HT-29 (cell line): ENCODE measurements at regions not wholly inside any gene's neighbourhood (a gene's known extent, or its start where the extent isn't known, plus 50 kb on each side); places are given as distances from the start of the nearest gene placed in this dataset.
"Not testable (repeated sequence)": the region's sequence is repeated elsewhere in the genome, so short reads cannot be mapped to it uniquely, and the experiment has no call there.

Experiments used
- DNase-seq: peaks from one replicate; pipeline ENCODE4 v3.0.0-alpha.2; 2015; ENCODE audit warnings: low spot score

DNA sequence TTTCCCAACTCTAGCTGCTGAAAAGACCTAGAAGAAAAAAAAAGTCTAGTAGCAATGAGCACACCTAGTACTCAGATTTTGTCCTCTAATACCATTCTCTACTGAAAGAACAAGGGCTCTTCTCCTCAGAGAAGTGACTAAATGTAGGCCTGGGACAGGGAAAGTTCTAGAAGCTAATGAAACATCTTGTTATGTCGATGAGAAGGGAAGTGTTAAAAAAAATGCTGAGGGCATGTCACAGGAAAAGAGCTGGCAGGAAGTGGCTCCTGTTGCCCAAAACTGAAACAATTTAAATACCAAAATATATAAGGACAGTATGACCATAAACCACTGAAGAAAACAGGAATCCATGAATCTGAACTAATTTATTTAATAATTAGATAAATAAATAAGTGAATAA is 581.4 kb upstream of the TBL1XR1 start:
- no peak for DNase-seq

GRCh38 chr3:177781686-177782161 is 584.4 kb upstream of the TBL1XR1 start:
- DNase-seq, result no peak

- no peak for DNase-seq
Observed at GRCh38 chr3:177783338-177783737, 586.1 kb upstream of the TBL1XR1 start.

DNA sequence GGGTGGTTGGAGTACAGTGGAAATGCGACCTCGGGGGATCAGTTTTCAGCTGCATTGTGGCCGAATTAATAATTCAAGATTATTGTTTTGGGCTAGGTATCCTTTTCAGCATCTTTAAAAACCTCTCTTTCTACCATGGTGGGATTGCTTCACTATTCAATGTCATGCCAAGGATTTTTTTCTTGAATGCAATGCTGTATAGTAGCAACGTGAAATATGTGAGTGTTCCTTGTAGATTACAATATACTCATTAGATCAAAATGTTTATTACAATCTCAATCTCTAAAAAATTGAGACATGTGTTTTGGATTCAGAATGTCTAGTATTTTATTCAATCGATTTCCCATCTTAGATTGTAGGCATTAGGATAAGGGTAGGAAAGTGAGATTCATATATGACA is 586.5 kb upstream of the TBL1XR1 start:
- DNase-seq, result no peak

DNA sequence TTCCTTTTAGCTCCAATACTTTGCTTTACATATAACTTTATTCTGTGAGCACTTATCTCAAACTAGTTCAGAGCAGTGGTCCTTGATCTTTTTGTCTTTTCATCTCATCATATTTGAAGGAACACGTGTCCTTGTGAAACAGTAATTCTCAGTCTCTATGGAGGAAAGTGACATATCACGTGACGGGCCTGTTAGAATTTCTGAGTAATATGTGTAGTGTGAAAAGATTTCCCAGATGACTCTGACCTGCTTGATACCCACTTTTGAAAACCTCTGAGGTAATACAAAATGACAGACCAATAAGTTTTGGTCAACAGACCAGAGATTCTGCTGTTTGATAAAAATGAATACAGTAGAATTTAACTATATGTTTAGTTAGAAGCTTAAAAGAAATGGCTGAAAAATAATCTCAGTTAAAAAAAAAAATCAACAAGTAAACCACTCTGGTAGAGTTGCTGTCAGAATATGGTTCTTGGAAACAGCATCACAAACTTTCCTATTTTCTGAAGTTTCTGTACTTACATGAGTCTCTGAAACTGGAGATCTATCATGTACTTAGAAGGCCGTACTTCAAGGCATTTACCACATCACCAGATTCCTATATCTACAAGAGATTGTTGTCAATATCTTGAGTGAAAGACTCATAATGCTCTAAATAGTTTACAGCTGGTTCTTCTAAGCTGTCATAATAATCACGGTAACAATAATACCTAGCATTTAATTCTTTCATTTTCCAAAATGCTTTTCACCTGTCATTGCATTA is 590.2 kb upstream of the TBL1XR1 start:
- DNase-seq, result no peak

- DNase-seq, result no peak
Observed at GRCh38 chr3:177789500-177789899, 592.2 kb upstream of the TBL1XR1 start.

DNA sequence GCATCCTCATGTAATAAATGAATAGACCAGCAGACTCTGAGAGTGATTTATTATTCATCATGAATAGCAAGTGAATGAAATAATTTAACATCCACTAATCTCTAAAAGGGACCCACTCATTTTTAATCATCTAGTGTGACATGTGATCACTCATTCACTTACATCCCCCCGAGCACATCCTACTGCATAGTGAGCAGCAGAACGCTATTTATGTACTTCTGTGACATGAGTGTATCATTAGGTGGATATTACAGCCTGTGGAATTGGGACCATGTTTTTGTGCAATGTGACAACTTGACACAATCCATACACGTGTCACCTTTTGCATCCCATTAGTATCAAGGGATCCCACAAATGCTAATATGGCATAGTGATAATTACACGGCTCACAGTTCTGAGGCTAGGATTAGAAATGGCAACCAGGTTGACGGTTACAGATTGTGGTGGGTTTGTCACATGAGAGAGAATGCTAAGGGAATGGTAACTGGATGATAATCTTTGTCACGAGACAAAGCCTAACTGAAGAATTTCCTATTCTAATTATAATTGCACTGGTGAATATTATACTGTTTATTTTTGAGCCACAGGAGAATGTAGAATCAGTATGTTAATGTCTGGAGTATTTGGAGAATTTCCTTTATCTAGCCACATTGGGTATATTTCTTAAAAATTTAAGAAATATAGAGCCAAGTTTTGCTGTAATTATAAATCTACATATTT is 595.2 kb upstream of the TBL1XR1 start:
- no peak for DNase-seq

DNA sequence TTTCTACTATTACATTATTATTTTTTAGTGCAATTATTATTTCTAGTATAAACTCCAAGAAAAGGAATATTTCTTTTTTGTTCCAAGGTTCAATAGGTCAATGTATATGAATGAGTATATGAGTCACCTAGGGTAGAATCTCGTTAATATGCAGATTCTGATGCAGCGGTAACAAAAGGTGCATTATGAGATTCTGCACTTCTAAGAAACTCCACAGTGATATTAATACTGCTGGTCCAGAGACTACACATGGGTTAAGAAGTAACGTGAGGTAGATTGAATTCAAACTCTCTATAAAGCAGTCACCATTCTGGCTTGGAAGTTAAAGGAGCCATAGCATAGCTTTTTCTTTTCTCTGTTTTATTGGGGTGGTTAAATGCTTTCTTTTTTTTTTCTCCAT is 596.2 kb upstream of the TBL1XR1 start:
- no peak for DNase-seq

DNA sequence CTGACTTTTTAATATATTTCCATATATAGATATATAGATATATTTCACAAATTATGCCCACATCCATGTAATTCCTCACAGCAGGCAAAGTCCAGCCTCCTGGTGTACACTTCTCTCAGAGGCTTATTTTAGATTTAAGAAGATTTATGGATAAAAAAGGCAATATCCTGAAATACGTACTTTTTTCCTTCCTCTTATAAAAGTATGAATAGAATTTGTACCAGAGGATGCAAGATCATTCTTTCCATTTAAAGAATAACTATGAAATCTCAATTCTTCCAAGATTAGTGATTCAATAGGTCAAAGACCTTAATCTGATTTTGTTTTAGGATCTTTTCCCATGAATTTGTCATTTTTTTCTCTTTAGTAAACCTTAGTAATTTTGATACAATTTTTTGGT is 597.9 kb upstream of the TBL1XR1 start:
- DNase-seq, result no peak

DNA sequence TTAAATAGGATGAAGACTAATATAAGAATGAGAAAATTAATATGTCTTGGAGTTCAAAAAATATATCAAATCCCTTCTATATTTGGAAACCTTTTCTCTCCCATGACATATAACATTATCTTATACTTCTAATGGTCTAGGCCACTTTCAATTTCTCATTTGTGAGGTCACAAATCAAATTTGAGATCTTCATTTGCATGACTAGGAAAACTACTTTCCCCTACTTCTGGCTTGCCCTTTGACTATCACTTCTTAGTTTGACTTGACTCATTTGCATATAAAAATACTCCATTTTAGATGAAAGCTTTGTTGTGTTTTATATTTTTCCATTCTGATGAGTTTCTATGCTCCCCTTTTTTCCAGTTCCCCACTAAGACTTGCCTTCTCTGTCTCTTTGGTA is 598.6 kb upstream of the TBL1XR1 start:
- DNase-seq, result no peak

- not testable (repeated sequence) for DNase-seq
Observed at GRCh38 chr3:177800147-177800546, 602.9 kb upstream of the TBL1XR1 start.

DNA sequence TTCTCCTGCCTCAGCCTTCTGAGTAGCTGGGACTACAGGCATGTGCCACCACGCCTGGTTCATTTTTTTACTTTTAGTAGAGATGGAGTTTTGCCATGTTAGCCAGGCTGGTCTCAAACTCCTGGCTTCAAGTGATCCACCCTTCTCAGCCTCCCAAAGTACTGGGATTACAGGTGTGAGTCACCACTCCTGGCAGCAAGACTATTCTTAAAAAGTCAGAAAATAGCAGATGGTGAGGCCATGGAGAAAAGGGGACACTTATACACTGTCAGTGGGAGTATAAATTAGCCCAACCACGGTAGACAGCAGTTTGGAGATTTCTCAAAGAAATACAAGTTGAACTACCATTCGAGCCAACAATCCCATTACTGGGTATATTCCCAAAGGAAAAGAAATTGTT is 603.3 kb upstream of the TBL1XR1 start:
- no peak for DNase-seq

GRCh38 chr3:177802151-177802900 is 605.0 kb upstream of the TBL1XR1 start:
- no peak for DNase-seq

- DNase-seq, result no peak
Observed at GRCh38 chr3:177803500-177803899, 606.2 kb upstream of the TBL1XR1 start.

GRCh38 chr3:177804032-177804431 is 606.8 kb upstream of the TBL1XR1 start:
- DNase-seq, result no peak

- no peak for DNase-seq
Observed at GRCh38 chr3:177804646-177805045, 607.4 kb upstream of the TBL1XR1 start.

- DNase-seq, result no peak
Observed at GRCh38 chr3:177807150-177807875, 610.0 kb upstream of the TBL1XR1 start.

- DNase-seq, result not testable (repeated sequence)
Observed at GRCh38 chr3:177808928-177809478, 611.7 kb upstream of the TBL1XR1 start.

DNA sequence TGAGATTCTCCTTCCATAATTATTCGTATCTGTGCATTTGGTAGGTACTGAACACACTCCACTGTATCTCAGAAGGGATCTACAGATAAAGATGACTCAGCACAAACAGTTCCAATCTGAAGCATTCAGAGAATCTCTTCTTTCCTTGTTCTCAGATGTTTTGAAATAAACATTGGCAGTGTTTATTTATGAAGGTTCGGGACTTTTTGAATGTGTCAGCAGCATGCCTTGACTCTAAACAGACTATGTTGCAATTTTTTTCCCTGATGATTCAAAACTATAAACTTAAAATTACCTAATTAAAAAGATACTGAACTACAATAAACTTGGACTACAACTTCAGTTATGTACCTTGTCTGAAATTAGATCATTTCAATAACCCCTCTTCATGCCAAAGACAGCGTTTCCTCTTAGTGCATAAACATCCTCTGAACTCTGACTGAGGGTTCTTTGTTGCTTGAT is 612.9 kb upstream of the TBL1XR1 start:
- DNase-seq, result peak; percentile 49

DNA sequence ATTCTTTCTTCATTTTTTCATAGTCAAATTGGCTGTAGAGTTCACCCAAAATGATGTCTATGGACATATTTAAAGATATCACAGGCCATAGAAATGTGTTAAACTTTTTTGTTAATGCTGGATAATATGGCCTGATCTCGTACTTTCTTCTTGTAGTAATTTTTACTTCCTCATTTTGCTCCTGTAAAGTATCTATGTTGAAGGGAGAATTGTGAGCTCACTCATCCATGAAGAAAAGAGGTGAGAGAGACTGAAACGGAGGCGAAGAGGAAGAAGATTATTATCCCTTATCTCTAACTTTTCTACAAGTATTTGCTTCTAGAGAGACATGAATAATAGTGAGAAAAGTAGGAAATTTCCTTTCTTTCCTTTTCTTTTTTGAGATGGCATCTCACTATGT is 613.8 kb upstream of the TBL1XR1 start:
- DNase-seq, result no peak

- no peak for DNase-seq
Observed at GRCh38 chr3:177811835-177812234, 614.6 kb upstream of the TBL1XR1 start.
